ENCODE measurements at regions not wholly inside any gene's neighbourhood (a gene's known extent, or its start where the extent isn't known, plus 50 kb on each side); places are given as distances from the start of the nearest gene placed in this dataset.
A peak's percentile ranks its signal among the peaks of the same experiment; 100 is the strongest.

DNA sequence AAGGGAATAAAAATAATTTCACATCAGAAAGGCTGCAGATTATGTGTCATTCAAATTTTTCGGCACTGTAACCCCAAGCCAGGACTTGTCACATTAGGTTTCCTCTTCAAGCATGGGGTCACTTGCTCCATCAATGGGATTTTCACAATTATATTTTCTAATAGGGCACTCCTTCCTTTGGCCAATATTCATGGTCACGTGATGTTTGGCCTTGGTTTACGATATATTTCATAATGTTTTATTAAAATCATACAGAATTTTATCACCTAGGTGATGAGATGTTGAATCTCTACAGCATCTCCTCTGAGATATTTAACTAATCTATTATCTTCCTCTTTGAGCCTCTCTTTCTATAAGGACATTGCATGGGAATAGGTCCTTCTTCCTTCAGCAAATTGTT lies 523.5 kb upstream of the SEMA6A start:
- no peak for DNase-seq

DNA sequence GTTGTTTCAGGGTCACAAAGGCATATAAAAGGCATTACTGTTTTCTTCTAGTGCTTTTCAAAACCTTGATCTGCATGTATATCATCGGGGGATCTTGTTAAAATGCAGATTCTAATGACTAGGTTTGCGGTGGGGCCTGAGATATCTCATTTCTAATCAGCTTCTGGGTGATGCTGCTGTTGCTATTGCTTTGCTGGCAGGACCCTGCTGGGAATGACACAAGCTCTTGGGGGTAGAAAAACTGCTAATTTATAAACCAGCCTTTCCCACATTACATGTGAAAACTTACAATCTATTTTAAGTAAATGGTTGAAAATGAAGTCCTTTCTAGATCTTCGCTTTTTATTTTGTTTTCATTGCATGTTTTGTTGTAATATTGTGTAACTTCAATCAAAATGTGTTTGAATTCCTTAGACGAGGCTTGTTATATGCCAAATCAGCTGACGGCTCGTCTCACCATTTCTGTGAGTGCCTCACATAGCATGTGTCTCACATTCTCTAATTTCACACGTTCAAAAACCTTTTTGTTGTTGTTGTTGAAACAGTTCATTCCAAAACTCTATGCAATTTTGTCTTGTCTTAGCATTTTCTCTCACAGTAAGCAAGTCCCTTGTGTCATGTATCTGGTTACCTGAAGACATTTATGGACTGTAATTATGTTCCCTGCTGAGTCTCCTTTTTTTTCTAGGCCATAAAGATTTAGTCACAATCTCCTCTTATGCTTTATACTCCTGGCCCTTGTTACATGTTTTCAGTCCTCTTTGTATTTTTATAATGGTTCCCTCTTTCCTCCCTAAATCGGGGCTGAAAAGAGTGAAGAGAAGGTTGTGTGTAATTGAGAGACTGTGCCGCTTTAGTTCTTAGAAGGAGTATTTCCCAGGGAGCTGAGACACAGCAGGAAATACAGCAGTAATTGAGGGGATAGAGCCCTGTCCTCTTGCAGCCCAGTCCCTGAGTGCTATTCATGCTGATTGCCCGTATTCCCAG lies 521.0 kb upstream of the SEMA6A start:
- DNase-seq = peak; percentile 53

DNA sequence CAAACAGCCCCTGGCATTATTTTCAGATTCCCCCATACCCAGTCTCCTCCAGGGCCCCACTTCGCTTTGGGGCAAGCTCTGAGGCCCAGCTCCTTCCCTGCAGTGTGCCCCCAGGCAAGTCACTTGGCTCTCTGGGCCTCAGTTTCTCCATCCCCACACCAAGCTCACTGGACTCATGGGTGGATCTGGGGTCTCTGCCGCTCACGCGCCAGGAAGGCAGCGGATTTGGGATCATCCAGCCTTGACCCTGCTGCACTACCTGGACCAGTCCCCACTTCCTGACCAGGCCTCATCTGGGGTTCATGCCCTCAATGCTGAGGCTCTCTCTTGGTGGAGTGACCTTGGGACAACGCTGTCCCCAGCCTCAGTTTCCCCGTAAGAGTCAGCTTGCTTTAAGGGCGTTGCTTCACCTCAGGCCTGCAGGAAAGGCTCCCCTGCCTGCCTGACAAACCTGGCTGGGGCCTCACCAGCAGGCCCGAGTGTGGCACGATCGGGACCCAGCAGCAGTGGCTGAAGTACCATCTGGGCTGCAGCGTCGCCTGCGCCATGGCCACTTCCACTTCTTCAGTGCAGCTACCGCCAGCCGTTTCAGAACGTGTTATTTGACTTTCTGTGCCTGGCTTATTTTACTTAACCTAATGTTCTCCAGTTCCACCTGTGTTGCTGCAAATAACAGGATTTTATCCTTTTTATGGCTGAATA lies 519.6 kb upstream of the SEMA6A start:
- DNase-seq = no peak

DNA sequence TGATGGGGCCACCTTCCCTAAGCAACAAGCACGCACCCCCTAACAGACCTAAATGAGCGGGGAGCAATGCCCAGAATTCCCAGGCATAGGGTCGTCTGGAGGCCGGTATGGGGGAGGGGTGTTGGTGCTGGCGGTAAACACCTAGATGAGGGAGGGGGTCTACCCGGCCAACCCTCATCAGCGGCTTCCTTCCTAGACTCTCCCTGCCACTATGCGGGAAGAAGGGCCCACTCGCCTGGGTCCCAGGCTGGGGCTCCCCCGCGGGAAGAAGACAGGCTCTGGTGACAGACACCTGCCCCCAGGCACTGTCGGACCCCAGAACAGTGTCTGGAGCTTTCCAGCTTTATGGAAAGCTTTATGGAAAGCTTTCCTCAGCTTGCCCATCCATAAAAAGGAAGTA lies 519.0 kb upstream of the SEMA6A start:
- DNase-seq = no peak

DNA sequence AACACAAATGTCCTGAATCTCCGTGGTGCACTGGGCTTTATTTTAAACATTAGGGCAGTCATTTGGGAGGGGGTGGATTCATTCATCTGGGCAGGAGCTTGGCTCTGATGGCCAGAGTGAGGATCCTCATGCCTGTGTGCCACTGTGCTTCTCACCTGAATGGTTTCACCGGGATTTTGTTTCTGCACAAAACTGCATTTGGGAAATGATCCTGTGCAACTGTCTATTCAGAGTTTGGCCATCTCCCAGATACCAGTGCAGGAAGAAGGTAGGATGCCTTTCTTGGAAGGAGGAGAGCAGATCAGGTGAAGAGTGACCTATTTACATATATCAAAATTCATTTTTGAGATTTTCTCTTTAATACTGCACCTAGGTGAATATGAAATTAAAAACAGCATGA lies 514.4 kb upstream of the SEMA6A start:
- no peak for DNase-seq

DNA sequence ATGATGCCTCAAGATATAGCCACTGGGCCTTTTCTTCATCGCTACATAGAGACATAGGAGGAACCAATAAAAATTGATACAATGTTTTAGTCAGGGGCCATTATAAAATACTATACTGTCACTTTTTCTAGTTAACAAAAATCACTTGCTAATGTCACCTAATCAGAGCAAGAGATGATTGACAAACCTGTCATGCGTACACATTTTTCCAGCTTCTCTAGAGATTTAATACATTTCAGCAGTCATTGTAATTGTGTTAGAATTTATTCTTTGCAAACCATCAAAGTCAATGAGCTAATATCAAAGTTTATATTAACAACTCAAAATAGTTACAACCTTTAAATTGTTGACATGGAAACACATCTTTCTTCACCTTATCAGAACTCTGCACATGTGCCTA lies 513.6 kb upstream of the SEMA6A start:
- DNase-seq = no peak

DNA sequence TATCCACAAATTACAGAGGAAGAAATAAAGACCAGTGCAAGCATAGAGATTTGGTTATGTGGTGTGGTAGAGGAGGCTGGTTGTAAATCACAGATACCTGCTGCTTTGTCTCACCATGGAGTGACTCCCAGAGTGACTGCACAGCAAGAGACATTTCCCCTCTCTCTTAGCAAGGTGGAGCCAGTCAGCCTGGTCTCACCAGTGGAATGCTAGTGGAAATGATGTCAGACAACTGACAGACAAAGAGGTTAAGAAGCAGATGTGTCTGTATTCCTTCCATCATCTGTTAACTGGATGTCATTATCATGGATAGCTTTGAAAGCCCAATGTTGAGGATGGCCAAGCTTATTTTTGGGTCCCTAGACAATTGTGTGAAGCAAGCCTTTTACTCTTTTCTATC lies 509.4 kb upstream of the SEMA6A start:
- DNase-seq = peak; percentile 16

DNA sequence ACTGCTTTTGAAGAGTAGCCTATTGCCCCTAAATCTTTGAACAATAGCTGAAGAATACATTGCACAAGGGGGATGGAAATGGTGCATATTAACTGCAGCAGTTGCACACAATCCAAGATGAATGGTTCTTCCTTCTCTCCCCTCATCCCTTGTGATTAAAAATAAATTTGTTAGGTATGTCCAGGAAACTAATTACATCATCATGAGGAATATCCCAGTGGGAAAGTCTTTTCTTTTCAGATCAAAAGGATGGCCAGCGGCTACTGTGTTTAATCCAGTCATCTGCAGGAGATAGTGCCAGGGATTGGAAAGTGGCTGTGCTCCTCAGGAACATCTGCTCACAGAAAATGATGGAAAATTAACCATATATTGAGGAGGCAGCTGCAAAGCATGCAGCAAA lies 508.4 kb upstream of the SEMA6A start:
- DNase-seq = peak; percentile 4

DNA sequence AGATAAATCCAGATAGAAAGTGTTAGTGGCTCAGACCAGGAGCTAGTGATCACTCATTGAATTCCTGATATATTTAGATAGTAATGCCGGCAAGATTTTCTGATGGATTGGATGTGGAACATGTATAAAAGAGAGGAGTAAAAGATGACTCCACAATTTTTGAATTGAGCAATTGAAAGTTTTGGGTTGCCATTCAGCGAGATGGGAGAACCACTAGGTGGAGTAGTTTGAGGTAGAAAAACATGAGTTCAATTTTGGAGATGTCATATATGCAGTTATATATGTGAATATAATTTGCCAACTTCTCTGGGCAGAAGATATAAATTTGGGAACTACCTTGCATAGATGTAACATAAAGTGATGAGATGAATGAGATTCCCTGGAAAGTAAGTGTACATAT lies 502.5 kb upstream of the SEMA6A start:
- no peak for DNase-seq

DNA sequence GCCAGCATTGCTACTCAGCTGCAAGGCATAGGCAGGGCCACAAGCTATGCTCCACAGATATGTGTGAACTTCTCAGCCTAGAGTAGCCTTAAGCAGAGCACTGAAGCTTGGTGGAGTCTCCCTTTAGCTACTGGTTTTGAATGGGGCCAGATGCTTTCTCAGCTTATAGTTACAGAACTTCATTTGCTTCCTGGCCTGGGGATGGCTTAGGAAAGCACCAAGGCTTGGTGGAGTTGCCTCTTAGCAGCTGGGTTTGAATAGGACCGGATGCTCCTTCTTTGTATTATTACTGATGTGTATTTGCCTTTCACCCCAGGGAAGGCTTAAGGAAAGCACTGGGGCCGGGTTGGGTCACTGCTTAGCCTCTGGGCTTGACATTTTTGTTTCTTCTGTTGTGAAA lies 497.8 kb upstream of the SEMA6A start:
- DNase-seq = no peak

DNA sequence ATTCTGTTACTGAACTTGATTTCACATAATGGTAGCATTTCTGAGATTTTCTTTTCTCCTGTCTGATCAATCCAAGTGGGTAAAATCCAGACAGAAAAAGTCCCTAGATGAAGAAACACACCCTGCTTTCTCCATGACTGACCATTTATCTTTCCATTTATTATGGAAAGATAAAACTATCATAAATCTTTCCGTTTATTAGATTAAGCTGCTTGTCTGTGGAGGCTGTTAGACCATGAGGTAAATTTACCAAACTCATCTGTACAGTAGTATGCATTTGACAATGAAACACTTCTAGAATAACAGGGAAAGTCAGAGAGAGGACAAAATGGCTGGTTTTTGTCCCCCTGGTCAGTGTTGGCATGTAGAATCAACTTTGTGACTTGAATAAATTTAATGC lies 491.2 kb upstream of the SEMA6A start:
- no peak for DNase-seq

DNA sequence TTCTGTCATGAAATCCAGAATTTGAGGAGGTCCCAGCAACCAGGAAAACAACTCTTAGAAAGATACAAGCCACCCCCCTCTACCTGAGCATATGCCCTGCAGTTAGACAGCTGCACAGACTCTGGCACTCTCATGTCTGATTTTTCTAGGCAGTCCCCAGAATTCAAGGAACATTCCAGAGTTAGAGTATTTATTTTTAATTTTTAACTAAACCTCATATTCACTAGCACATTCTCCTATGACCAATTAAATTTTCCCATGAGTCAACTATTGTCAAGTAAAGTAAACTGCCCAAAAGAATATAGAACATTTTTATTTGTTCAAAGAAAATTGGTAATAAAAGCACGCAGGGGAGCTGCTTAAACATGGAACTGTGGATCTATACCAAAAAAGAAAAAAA lies 490.5 kb upstream of the SEMA6A start:
- no peak for DNase-seq

DNA sequence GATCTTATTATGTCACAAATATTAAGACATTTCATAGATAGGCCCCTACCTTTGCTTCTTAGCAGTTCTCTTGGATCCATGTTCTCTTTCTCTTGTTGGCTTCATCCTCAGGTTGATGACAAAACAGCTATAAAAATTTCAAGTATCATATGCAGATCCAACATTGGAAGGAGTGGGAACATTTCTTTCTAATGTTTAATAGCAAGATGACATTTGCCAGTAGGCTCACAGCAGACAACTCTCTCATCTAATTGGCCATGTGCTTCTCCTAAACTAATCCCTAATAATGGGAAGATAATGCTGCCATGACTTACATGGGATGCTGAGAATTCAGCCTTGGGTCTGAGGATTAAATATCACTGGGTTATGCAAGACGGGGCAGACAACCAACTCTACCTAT lies 485.5 kb upstream of the SEMA6A start:
- DNase-seq = no peak

DNA sequence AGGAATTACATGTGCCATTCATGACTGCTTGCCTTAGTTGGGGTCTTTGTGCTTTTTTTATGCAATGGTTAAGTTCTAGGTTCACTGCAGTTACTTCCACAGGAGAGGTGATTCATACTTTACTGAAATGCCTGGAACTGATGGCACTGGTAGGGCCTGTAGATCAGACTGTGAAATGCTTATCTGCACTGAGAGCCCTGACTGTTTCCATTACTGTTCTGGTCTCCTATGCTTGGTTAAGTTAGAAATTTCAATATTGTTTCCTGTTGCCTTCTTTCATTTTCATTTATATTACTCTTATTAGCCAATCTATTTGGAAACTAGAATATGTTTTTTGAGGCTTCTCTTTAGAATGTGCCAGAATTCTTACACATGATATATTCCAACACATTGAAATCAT lies 484.1 kb upstream of the SEMA6A start:
- no peak for DNase-seq

DNA sequence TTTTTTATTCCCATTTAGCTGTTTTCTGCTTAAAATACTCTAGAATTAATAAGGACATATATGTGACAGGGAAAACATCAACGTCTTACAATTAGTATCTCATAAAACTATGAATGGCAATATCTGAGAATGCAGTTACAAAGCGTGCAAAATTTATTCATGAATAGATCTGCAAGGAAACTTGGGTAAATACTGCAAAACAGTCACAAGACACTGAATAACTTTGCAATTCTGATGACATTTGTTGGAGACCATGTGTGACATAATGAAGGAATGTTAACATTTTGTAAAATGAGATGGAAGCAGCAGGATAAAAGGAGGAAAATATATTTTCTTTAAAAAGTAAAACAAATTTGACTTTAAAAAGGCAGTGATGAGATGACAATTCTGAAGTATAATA lies 480.9 kb upstream of the SEMA6A start:
- no peak for DNase-seq

DNA sequence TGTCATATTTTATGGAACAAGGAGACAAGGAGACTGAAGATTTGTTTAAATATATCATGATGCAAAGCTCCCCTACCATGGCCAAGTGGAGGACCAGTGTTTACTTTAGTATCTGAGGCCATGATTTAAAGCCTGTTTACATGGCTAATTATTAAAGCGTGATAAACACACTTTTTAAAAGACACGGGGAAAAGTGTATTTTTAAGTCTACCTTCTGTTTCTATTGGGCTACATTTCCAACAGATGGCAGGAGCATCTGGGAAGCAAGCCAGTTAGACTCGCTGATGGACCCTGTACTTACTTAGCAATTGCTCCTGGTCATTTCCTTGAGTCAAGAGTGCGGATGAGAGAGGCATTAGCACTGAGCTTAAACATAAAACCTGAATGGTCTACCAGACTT lies 480.3 kb upstream of the SEMA6A start:
- no peak for DNase-seq

DNA sequence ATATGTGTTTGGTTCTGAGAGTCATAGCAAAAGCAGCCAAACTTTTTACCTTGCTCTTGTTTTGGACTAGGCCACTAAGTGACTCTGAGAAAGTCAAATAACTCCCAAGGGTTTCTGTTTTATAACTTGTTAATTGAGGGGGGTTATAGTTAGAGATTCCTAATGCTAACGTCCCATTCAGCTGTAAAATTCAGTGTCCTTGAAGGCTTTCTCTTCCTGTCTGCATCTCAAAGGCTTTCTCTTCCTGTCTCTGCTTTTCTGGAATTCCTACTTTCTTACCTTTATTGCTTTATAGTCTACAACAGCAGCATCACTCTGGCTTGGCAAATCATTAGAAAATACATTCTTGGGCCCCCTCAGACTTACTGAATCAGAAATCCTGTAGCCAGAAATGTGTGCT lies 479.5 kb upstream of the SEMA6A start:
- DNase-seq = no peak

DNA sequence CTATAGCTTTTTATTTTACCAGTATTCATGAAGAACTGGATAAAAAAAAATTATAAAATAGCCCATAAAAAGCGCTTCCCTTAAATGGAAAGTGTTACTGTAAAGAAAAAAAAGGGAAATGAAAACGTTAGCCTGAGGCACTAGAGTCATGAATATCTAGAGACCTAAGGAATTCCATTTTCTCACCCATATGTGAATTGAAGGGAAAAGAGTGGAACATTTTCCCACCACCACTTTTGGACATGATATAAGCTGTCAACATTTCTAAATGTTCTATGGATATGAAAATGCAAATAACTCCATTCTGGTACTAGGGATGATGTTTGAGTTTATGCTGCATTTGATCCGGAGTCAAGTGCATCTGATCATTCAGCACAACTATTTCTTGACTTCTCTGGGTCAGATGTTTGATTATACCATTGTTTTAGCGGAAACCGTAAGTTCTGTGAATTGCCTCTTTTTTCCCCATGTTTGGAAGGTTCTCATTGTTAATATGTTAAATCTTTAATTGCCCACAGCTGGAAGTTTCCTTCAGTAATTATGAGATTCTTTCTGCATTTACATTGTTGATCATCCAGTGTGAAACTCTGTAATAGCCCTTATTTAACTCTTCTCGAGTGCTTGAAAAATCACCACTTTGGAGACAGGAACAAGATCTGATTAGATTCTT lies 467.4 kb upstream of the SEMA6A start:
- no peak for DNase-seq

DNA sequence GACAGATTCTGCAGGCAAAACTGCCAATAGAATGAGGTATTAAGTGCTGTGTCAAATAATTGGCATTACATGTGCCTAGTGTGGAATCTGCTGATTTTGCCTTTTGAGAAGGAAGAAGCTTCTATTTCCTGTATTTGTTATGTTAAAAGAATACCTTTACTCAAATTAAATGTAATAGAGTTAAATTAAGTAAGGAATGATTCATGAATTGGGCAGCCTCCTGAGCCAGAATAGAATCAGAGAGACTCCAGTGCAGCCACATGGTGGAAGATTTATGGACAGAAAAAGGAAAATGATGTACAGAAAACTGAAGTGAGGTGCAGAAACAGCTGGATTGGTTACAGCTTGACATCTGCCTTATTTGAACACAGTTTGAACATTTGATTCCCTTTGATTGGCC lies 464.4 kb upstream of the SEMA6A start:
- no peak for DNase-seq

DNA sequence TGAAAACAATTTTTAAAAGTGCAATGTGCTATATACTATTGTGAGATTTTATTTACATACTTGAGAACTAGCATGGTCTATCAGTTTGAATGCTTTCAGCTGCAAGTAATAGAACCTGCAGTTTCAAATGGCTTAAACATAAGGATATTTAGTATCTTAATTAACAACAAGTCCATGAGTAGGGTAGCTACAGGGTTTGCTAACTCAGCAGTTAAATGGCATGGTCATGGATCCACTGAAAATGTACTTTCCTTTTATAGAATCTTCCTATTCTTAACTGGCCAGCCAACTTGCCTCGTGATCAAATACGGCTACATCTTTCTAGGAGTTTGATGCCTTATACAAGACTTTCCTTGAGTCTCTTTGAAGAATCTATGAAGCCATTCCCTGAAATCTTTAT lies 452.8 kb upstream of the SEMA6A start:
- no peak for DNase-seq

DNA sequence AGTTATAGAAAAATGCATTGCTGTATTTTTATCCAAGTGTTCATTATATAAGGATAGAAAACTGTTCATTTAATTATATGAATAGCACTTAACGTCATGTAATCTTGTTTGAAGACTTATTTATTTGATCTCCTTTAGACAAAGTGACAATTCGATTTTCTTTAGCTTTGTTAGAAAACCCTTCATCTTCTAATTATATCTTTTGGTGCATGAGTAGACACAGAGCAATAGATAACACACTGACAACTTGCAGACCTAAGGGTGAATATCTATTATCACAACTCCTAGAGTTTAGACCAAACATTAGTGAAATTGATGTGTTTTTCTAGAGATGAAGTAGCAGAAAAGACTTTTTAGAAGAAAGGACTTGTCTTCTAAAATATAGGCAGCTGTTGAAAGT lies 446.4 kb upstream of the SEMA6A start:
- DNase-seq = no peak

DNA sequence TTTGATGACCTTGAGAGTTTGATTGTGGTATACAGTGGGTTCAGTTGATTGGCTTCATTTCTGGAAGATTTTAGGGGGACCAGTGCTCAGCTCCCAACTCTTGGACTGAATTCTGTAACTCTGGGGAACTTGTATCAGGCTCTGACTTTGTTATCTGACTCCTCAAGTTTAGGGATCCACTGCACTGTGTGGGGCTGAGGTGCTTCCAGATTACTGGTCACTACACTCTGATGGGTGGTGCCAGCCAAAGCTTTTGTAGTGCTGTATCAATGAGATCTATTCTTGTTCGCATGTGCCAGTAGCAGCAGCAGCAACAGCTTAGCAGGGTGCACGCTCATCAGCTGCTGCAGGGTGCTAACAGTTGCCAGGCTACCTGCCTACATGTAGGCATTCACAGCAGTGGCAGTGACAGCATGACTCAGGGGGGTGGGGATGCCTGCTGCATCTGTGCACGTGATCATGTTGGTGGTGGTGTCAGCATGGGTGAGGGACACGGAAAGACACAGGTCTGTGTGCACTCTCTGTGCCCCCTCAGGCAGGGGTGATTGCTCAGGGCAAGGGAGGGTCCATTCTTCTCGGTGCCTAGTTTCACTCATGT lies 438.8 kb upstream of the SEMA6A start:
- DNase-seq = no peak

DNA sequence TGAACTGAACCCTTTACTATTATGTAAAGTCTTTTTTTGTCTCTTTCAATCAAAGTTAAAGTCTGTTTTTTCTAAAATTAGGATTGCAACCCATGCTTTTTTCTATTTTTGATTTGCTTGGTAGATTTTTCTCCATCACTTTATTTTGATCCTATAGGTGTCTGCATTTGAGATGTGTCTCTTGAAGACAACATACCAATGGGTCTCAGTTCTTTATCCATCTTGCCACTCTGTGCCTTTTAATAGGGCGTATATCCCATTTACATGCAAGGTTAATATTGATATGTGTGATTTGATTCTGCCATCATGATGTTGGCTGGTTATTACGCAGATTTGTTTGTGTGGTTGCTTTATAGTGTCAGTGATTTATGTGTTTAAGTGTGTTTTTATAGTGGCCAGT lies 436.0 kb upstream of the SEMA6A start:
- no peak for DNase-seq

Measured in retina (tissue), 1 donor.